Heart left ventricle (tissue), 16 donors: ENCODE measurements at regions not wholly inside any gene's neighbourhood (a gene's known extent, or its start where the extent isn't known, plus 50 kb on each side); places are given as distances from the start of the nearest gene placed in this dataset.
A peak's percentile ranks its signal among the peaks of the same experiment; 100 is the strongest.

ENCODE experiments used
- ATAC-seq, 4 donors: fragments of 200-7000 bp; cut with Tn5 transposase; one replicate each; pipeline ENCODE4 v1.9.1; 2020 to 2022; ENCODE audit warnings: moderate library complexity in 4 of 4, mild to moderate bottlenecking in 3 of 4, moderate number of reproducible peaks in 1 of 4
- DNase-seq, 5 donors: peaks; one replicate each; pipeline ENCODE4 v3.0.0-alpha.2; 2020
- H3K27ac ChIP-seq, 12 donors: fragments of 200-600 bp; sonication (generic) in 4 of 12; one replicate each; pipeline versions ENCODE4 v1.5.0 to v1.8.0; 2016 to 2022; ENCODE audit warnings: mild to moderate bottlenecking in 2 of 12
- H3K27me3 ChIP-seq, 9 donors: fragments of 200-600 bp; sonication (generic) in 2 of 9; one replicate each; pipeline versions ENCODE4 v1.5.1 to v1.8.0; 2016 to 2022; ENCODE audit warnings: mild to moderate bottlenecking in 3 of 9
- H3K36me3 ChIP-seq, 9 donors: fragments of 200-600 bp; sonication (generic) in 2 of 9; one replicate each; pipeline versions ENCODE4 v1.5.0 to v1.8.0; 2018 to 2022; ENCODE audit warnings: mild to moderate bottlenecking in 2 of 9
- H3K4me1 ChIP-seq, 12 donors: fragments of 200-600 bp; sonication (generic) in 4 of 12; one replicate each; pipeline versions ENCODE4 v1.5.0 to v1.8.0; 2016 to 2022; ENCODE audit warnings: mild to moderate bottlenecking in 3 of 12
- H3K4me3 ChIP-seq, 12 donors: fragments of 200-600 bp; sonication (generic) in 4 of 12; one replicate each; pipeline versions ENCODE4 v1.5.0 to v1.8.0; 2017 to 2022; ENCODE audit warnings: mild to moderate bottlenecking in 9 of 12, moderate library complexity in 4 of 12
- H3K9me3 ChIP-seq, 12 donors: fragments of 200-600 bp; sonication (generic) in 4 of 12; one replicate each; pipeline versions ENCODE4 v1.5.0 to v1.8.0; 2016 to 2022; ENCODE audit warnings: mild to moderate bottlenecking in 1 of 12
- CTCF ChIP-seq, 12 donors: fragments of 200-600 bp; sonication (generic) in 4 of 12; IDR thresholded peaks; one replicate each; pipeline versions ENCODE4 v1.5.0 to v1.8.0; 2018 to 2022; ENCODE audit warnings: antibody characterized with exemption in 12 of 12, mild to moderate bottlenecking in 5 of 12
- POLR2A ChIP-seq, 2 donors: fragments of 450-650 bp; IDR thresholded peaks; one replicate each; pipeline ENCODE4 v1.6.1; 2017; ENCODE audit warnings: antibody characterized with exemption in 2 of 2, mild to moderate bottlenecking in 2 of 2, moderate library complexity in 2 of 2
- WGBS, 4 donors: extraction: QIAGEN DNeasy Blood & Tissue Kit in 2 of 4; methylation state at CpG; one replicate each; pipeline versions ENCODE4 v1.1.5 to v1.1.7; 2013 to 2018; 5-methylcytosine and 5-hydroxymethylcytosine counted together
- intact Hi-C, 10 donors: fragments of 100-400 bp; cut with DNase I; formaldehyde crosslinking; loops; one replicate each; pipeline versions ENCODE4 v1.11.1 to v1.14.2; 2022
- donor health status: ischemic (EF 13 %, LVEDD 7.1; RV severe dilation, severe dysfunction).
- donor health status: healthy with polysubstance abuse.
- donor health status: DM: no; HTN: yes; CAD: no.
- donor health status: DM: no; HTN: no; CAD: no.
- donor health status: ischemic (EF 25% LVEDD 6.9; RV normal size, moderate dysfunction).
- donor health status: ischemic (EF 25% LVEDD 5.7; RV mildly dilated, moderate dysfunction).
- donor health status: healthy.
- donor health status: DM: yes; HTN: yes; CAD: no.
- donor health status: ischemic (EF 35%, LVEDD 5.7; RV mildly dilated, moderate dysfunction).
- donor health status: nonischemic (EF 11% LVEDD 7.7; RV severe dilation, severe dysfunction).
- donor health status: DM: yes; HTN: yes; CAD: no.
- donor health status: PGD.
- donor health status: ischemic (EF 29% LVEDD 5.4; RV normal size, mild dysfunction).
- donor health status: nonischemic (EF 23%, LVEDD 6.1; RV moderate dilation, normal function).

GRCh38 chr11:16494918-16495691 lies 138.8 kb upstream of the SOX6 start:
- peak in 2 of 4 donors; percentile 20 to 22 for ATAC-seq
- TF ChIP-seq POLR2A (IDR thresholded peaks at IDR 0.05) (no peak), CTCF (IDR thresholded peaks at IDR 0.05) (no peak)
- DNase-seq = peak in 1 of 5 donors; percentile 27
- H3K27ac ChIP-seq = no peak overlapping the region
- H3K9me3 ChIP-seq = peaks cover 0 to 1% (median 0%) of the 10 kb centered on the region in 12 donors
- no peaks in the 10 kb centered on the region for H3K36me3 ChIP-seq
- no peaks in the 10 kb centered on the region for H3K27me3 ChIP-seq
- intact Hi-C loops = no loop called here
- peaks cover 0 to 9% (median 0%) of the 10 kb centered on the region in 12 donors for H3K4me1 ChIP-seq
- H3K4me3 ChIP-seq = no peak overlapping the region

DNA sequence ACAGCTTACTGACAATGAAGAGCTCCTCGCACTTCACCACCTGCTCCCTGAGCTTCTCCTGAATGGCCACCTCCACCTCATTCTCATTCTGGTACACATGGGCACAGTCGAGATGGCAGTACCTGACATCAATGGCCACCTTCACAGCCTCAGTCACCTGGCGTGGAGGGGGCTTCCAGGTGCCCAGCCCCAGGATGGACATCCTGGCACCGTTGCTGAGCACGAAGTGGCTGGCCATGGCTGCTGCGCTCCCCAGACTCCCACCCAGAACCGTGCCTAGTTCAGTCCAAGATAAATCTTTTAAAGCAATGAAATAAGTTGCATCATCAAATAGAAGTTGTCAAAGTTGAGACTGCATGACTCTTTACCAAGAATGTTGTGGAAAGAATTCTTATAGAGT lies 128.1 kb upstream of the SOX6 start:
- intact Hi-C loops = no loop called here
- no peak for ATAC-seq

DNA sequence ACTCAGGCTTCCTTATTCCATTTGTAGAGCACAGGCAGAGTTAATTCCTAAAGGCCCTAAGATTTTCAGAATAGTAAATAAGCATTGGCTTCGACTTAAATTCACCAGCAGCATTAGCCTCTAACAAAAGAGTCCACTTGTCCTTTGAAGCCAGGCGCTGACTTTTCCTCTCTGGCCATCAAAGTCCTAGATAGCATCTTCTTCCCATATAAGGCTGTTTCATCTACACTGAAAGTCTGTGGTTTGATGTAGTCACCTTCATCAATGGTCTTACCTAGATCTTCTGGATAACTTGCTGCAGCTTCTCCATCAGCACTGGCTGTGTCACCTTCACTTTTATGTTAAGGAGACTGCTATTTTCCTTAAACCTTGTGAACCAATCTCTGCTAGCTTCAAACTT lies 118.3 kb upstream of the SOX6 start:
- H3K27ac ChIP-seq = no peak overlapping the region
- 91 to 95% (median 92%) methylated on average over 2 of the region's 2 CpGs for WGBS, 4 donors
- H3K9me3 ChIP-seq = no peaks in the 10 kb centered on the region
- no peak overlapping the region for H3K4me3 ChIP-seq
- ATAC-seq (no peak), DNase-seq (no peak)
- no peaks in the 10 kb centered on the region for H3K27me3 ChIP-seq
- intact Hi-C loops = loop anchor here in 1 of 10 donors (10.0 kb wide), 1 partner anchor 130 kb away; no protein-coding TSS in a partner anchor
- H3K4me1 ChIP-seq = peaks cover 0 to 41% (median 12%) of the 10 kb centered on the region in 12 donors
- peaks cover 0 to 5% (median 0%) of the 10 kb centered on the region in 9 donors for H3K36me3 ChIP-seq
- no peak for TF ChIP-seq CTCF (IDR thresholded peaks at IDR 0.05)
- TF ChIP-seq POLR2A (IDR thresholded peaks at IDR 0.05) = no peak

More for the DNA sequence above, 128.1 kb upstream of the SOX6 start:
- Histone ChIP-seq H3K9me3 (no peaks in the 10 kb centered on the region), H3K27ac (no peak overlapping the region), H3K4me3 (no peak overlapping the region), H3K27me3 (no peaks in the 10 kb centered on the region), H3K36me3 (no peaks in the 10 kb centered on the region), H3K4me1 (peaks cover 0 to 20% (median 3%) of the 10 kb centered on the region in 12 donors)
- peak in 1 of 5 donors; percentile 20 for DNase-seq
- TF ChIP-seq POLR2A (IDR thresholded peaks at IDR 0.05) = no peak
- 80 to 94% (median 91%) methylated on average over 7 of the region's 7 CpGs for WGBS, 4 donors

- intact Hi-C loops = loop anchor here in 1 of 10 donors (10.0 kb wide), 1 partner anchor 135 kb away; no protein-coding TSS in a partner anchor
- peak overlapping the region in 2 of 12 donors; percentile 7 to 21 for H3K27ac ChIP-seq
- H3K9me3 ChIP-seq = peaks cover 0 to 5% (median 0%) of the 10 kb centered on the region in 12 donors
- peaks cover 0 to 5% (median 0%) of the 10 kb centered on the region in 9 donors for H3K36me3 ChIP-seq
- no peak for TF ChIP-seq CTCF (IDR thresholded peaks at IDR 0.05)
- TF ChIP-seq POLR2A (IDR thresholded peaks at IDR 0.05) = no peak
- no peak overlapping the region for H3K4me3 ChIP-seq
- H3K27me3 ChIP-seq = no peaks in the 10 kb centered on the region
- WGBS, 4 donors = 75 to 79% (median 76%) methylated on average over 2 of the region's 2 CpGs
- ATAC-seq (no peak), DNase-seq (no peak)
- peaks cover 0 to 35% (median 11%) of the 10 kb centered on the region in 12 donors for H3K4me1 ChIP-seq
These were observed 113.6 kb upstream of the SOX6 start for GRCh38 chr11:16469968-16470367.
